Transverse colon (tissue), 3 donors: ENCODE measurements at regions not wholly inside any gene's neighbourhood (a gene's known extent, or its start where the extent isn't known, plus 50 kb on each side); places are given as distances from the start of the nearest gene placed in this dataset.

ENCODE experiments used
- CTCF ChIP-seq, 5 experiments: fragments of 200-600 bp in 3 of 5; fragments of 450-650 bp in 2 of 5; sonication (generic) in 3 of 5; IDR thresholded peaks; 1 replicate in 2 of 5; 2 replicates in 3 of 5; pipeline ENCODE4 v1.5.1; 2016 to 2017; ENCODE audit warnings: antibody characterized with exemption in 5 of 5, inconsistent platforms in 3 of 5, mild to moderate bottlenecking in 2 of 5, moderate library complexity in 1 of 5
- EP300 ChIP-seq: sonication (generic); formaldehyde crosslinking; IDR thresholded peaks from one replicate; pipeline ENCODE4 v1.6.1; 2017; ENCODE audit warnings: antibody characterized with exemption, low read depth

GRCh38 chr1:218869276-218869675 is 304.4 kb upstream of the LYPLAL1 start:
- TF ChIP-seq CTCF (IDR thresholded peaks at IDR 0.05): no peak
- no peak for TF ChIP-seq EP300
